Nephron (organoid): ENCODE measurements at regions not wholly inside any gene's neighbourhood (a gene's known extent, or its start where the extent isn't known, plus 50 kb on each side); places are given as distances from the start of the nearest gene placed in this dataset.
A peak's percentile ranks its signal among the peaks of the same experiment; 100 is the strongest.
"Not testable (repeated sequence)": the region's sequence is repeated elsewhere in the genome, so short reads cannot be mapped to it uniquely, and the experiment has no call there.

Experiments
- H3K27ac Mint-ChIP-seq, 3 experiments: 2 replicates each; pipeline ENCODE4 v1.8.0; 2020; ENCODE audit warnings: mixed read lengths in 3 of 3, mild to moderate bottlenecking in 2 of 3, moderate library complexity in 1 of 3
- H3K27me3 Mint-ChIP-seq: 2 replicates; pipeline ENCODE4 v1.8.0; 2021; ENCODE audit warnings: low read depth, mild to moderate bottlenecking, moderate library complexity, mixed read lengths
- H3K36me3 Mint-ChIP-seq: 2 replicates; pipeline ENCODE4 v1.8.0; 2020; ENCODE audit warnings: low read depth, mixed read lengths
- H3K4me1 Mint-ChIP-seq: 2 replicates; pipeline ENCODE4 v1.8.0; 2020; ENCODE audit warnings: mixed read lengths
- H3K4me3 Mint-ChIP-seq, 3 experiments: 2 replicates each; pipeline ENCODE4 v1.8.0; 2020; ENCODE audit warnings: mild to moderate bottlenecking in 3 of 3, mixed read lengths in 3 of 3, moderate library complexity in 2 of 3
- H3K9me3 Mint-ChIP-seq: 2 replicates; pipeline ENCODE4 v1.8.0; 2020; ENCODE audit warnings: mixed read lengths
- CTCF ChIP-seq, 3 experiments: fragments of 200-600 bp; sonication (generic); IDR thresholded peaks; one replicate each; pipeline ENCODE4 v1.5.0; 2021; ENCODE audit warnings: antibody characterized with exemption in 3 of 3; ENCODE audit not compliant: unreplicated experiment in 3 of 3

- no peak overlapping the region for H3K4me3 Mint-ChIP-seq
- H3K9me3 Mint-ChIP-seq, result peaks cover 51% of the 10 kb centered on the region
- no peak overlapping the region for H3K27ac Mint-ChIP-seq
Observed at GRCh38 chr4:12116009-12116552, 687.4 kb upstream of the HS3ST1 start.

GRCh38 chr4:12110627-12111026, 681.9 kb upstream of the HS3ST1 start:
- H3K4me3 Mint-ChIP-seq, result no peak overlapping the region
- H3K27ac Mint-ChIP-seq, result no peak overlapping the region
- H3K36me3 Mint-ChIP-seq, result no peaks in the 10 kb centered on the region
- peaks cover 40% of the 10 kb centered on the region for H3K9me3 Mint-ChIP-seq
- no peaks in the 10 kb centered on the region for H3K27me3 Mint-ChIP-seq
- no peak for TF ChIP-seq CTCF (IDR thresholded peaks at IDR 0.05; ENCODE audit: unreplicated experiment in 3 of 3)
- H3K4me1 Mint-ChIP-seq, result no peaks in the 10 kb centered on the region

More at GRCh38 chr4:12116009-12116552, 687.4 kb upstream of the HS3ST1 start:
- no peaks in the 10 kb centered on the region for H3K36me3 Mint-ChIP-seq
- TF ChIP-seq CTCF (IDR thresholded peaks at IDR 0.05; ENCODE audit: unreplicated experiment in 3 of 3), result no peak
- H3K4me1 Mint-ChIP-seq, result peaks cover 5% of the 10 kb centered on the region
- H3K27me3 Mint-ChIP-seq, result no peaks in the 10 kb centered on the region

- not testable (repeated sequence) for H3K27me3 Mint-ChIP-seq, H3K4me3 Mint-ChIP-seq, H3K36me3 Mint-ChIP-seq, H3K27ac Mint-ChIP-seq, H3K4me1 Mint-ChIP-seq
- H3K9me3 Mint-ChIP-seq, result peaks cover 30% of the 10 kb centered on the region
Observed at GRCh38 chr4:12109056-12109455, 680.4 kb upstream of the HS3ST1 start.

DNA sequence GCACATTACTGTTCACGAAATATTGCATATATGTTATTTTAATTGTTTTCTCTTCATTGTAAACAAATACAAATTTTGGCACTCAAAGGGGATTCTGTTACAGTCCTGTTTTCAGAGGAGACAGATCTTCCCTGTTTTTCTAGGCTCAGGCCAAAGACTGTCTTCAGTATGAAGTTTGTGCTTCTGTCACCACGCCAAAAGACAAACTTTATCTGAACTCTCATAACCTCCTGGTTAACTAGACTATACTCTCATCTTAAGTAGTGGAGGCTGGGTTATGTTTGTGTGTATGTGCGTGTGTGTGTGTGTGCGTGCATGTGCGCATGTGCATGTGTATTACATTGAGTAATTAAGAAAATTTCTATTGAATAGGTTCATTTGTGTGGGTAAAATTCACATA, 676.8 kb upstream of the HS3ST1 start:
- Mint-ChIP-seq H3K27me3 (no peaks in the 10 kb centered on the region), H3K4me1 (peaks cover 7% of the 10 kb centered on the region), H3K4me3 (no peak overlapping the region), H3K9me3 (no peaks in the 10 kb centered on the region), H3K27ac (no peak overlapping the region), H3K36me3 (no peaks in the 10 kb centered on the region)
- TF ChIP-seq CTCF (IDR thresholded peaks at IDR 0.05; ENCODE audit: unreplicated experiment in 3 of 3), result no peak

DNA sequence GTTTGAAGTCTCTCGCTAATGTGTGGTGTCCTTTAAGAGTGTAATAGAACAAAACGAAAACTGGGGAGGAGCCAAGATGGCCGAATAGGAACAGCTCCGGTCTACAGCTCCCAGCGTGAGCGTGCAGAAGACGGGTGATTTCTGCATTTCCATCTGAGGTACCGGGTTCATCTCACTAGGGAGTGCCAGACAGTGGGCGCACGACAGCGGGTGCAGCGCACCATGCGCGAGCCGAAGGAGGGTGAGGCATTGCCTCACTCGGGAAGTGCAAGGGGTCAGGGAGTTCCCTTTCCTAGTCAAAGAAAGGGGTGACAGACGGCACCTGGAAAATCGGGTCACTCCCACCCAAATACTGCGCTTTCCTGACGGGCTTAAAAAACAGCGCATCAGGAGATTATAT, 661.2 kb upstream of the HS3ST1 start:
- not testable (repeated sequence) for H3K27me3 Mint-ChIP-seq, H3K36me3 Mint-ChIP-seq, H3K27ac Mint-ChIP-seq, H3K4me1 Mint-ChIP-seq, H3K4me3 Mint-ChIP-seq
- H3K9me3 Mint-ChIP-seq, result peaks cover 24% of the 10 kb centered on the region

GRCh38 chr4:12084690-12085089, 656.0 kb upstream of the HS3ST1 start:
- TF ChIP-seq CTCF (IDR thresholded peaks at IDR 0.05; ENCODE audit: unreplicated experiment in 3 of 3), result no peak
- Mint-ChIP-seq H3K36me3 (no peaks in the 10 kb centered on the region), H3K4me1 (no peaks in the 10 kb centered on the region), H3K9me3 (peaks cover 17% of the 10 kb centered on the region), H3K27me3 (no peaks in the 10 kb centered on the region), H3K27ac (no peak overlapping the region), H3K4me3 (no peak overlapping the region)

DNA sequence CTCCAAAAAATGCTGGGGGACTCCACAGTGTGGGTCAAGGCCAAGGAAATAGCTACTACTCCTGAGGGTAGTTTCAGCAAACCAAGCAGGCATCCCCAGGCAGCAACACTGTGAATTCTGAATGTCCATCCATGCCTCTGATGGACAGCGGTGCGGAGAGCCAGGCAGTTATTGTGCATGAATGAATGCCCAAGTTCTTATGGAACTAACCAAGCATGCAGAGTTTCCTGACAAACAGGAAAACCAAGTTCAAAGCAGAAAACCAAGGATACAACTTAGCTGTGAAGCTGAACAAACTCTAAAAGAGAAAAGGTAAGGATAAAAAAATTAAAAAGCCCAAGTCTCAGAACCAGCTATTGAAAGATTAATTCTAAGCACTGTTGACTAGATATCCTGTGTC, 642.6 kb upstream of the HS3ST1 start:
- H3K4me3 Mint-ChIP-seq, result no peak overlapping the region
- TF ChIP-seq CTCF (IDR thresholded peaks at IDR 0.05; ENCODE audit: unreplicated experiment in 3 of 3), result no peak
- H3K27ac Mint-ChIP-seq, result peak overlapping the region in 1 of 3 experiments; percentile 61
- no peaks in the 10 kb centered on the region for H3K4me1 Mint-ChIP-seq
- H3K27me3 Mint-ChIP-seq, result peaks cover 4% of the 10 kb centered on the region
- no peaks in the 10 kb centered on the region for H3K36me3 Mint-ChIP-seq
- no peaks in the 10 kb centered on the region for H3K9me3 Mint-ChIP-seq
